GM04504 (cell line): ENCODE measurements at regions not wholly inside any gene's neighbourhood (a gene's known extent, or its start where the extent isn't known, plus 50 kb on each side); places are given as distances from the start of the nearest gene placed in this dataset.
A peak's percentile ranks its signal among the peaks of the same experiment; 100 is the strongest.
"Not testable (repeated sequence)": the region's sequence is repeated elsewhere in the genome, so short reads cannot be mapped to it uniquely, and the experiment has no call there.

Source experiments
- DNase-seq: peaks from one replicate; pipeline ENCODE4 v3.0.0-alpha.2; 2012; ENCODE audit warnings: low read depth

DNA sequence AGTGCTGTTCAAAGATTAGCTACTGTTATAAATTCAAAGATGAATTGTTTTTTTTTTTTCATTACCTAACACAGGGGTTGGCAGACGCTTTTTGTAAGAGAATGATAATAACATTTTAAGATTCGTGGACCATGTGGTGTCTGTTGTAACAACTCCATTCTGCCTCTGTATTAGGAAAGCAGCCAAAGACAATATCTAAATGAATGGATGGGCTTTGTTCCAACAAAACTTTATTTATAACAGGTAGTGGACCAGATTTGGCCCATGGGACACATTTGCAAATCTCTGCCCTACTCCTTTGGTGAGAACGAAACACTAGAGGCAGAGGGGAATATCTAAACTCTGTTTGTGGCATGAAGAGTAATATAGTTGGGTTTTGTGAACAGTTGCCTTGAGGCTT is 83.6 kb upstream of the BLID start:
- no peak for DNase-seq

DNA sequence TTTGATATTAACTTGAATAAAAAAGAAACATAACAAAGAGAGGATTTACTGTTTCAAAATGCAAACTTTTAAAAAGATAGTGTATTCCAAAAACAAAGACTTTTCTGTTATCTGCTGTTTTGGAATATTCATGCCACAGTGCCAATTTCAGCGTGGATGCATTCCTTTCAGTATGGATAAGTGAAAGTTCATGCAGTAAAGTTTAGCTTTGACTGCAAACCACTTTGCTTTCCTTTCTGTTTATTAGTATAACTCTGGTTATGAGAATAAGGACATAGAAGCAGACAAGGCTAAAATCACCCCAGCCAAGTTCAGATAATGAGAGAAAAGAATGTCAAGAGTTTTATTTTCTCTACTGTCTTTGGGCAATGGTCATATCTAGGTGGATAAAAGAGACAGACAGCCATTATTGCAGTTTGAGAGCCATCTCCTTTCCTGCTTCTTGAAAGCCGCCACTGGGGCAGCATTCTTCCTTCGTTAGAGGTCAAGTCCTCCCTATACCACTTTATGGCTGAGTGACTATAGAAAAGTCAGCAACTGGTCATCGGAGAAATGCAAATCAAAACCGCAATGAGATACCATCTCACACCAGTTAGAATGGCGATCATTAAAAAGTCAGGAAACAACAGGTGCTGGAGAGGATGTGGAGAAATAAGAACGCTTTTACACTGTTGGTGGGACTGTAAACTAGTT is 82.4 kb upstream of the BLID start:
- no peak for DNase-seq

DNA sequence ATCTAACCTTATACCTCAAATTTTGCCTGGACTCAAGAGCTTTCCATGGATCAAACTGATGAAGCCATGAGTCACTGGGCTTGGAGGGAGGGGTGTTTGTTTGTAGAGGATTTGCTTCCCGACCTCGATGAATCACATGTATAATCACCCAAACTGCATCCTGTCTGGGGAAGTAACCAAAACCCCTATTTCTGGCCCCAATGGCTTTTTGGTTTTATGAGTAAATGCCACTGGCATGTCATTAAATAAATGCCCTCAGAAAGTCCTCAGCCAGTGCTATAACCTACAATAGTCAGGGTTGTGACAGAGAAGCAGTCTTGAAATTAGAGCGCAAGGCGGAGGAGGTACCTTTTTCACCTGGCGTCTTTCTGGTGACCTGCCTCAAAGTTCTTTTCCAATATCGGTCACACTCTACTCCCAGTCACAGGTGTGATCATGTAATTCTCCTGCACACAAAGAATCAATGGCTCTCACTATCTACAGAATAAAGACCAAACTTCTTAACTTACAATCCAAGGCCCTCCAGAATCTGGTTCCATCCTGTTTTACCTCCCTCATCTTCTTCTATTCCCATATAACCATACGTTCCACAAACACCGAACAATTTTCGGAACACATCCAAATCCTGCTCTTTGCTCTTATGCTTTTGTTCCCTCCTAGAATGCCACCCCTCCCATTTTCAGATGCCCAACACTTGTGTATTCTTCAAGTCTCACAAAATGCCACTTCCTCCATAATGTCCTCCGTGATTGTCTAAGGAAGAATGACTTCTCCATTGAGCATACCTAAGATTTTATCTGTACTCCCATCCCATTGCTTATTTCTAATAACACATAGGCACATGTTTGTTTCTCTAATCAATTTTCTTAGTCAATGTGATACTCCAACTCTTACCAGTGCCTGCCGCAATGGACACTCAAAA is 81.3 kb upstream of the BLID start:
- DNase-seq: peak; percentile 94

DNA sequence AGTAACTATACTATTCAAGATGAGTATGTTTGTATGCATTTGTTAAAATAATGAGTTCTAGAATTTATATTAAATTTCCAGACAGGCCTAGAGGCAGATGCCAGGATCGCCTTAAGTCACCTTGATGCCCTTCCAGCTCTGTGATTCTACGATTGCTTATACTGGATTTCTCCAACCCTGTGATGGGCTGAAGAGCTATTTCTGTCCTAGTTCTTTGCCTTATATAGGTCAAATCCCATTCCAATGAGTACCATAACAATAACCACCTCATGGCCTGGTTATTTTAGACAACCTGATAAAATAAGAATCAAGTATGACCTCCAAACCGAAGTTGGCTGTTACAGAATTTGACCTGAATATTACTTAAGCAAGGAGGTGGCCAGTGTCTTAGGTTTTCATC is 79.8 kb upstream of the BLID start:
- DNase-seq: no peak

DNA sequence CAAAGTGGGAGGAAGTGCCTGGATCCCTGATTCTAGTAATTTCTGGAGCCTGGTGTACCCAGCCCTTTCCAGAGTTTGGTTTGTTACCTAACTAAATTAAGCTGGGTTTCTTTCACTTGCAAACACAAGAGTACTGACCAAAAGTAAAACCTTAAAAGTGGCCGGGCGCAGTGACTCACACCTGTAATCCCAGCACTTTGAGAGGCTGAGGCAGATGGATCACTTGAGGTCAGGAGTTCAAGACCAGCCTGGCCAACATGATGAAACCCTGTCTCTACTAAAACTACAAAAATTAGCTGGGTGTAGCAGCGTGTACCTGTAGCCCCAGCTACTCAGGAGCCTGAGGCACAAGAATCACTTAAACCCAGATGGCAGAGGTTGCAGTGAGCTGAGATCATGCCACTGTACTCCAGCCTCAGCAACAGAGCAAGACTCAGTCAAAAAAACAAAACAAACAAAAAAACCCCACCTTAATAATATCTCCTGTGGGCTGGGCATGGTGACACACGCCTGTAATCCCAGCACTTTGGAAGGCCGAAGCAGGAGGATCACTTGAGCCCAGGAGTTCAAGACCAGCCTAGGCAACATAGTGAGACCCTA is 78.0 kb upstream of the BLID start:
- not testable (repeated sequence) for DNase-seq

DNA sequence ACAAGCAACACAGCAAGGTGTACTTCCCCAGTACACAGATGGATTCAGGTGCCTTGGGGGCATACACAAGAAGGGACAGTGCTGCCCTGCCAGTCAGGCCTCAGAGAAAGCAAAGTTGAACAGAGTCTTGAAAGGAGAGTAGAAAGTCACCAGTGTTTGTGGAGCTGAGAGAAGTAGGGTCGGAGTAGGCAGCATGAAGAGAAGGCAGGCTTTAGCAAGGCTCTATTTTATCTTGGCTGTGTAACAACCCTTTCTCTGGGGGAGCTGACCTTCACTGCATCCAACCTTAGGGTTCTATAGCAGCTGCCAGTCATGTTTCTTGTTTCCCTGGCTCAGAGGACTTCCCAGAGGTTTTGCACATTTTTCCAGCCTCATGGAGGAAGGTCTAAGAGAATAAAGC is 77.4 kb upstream of the BLID start:
- DNase-seq: no peak

DNA sequence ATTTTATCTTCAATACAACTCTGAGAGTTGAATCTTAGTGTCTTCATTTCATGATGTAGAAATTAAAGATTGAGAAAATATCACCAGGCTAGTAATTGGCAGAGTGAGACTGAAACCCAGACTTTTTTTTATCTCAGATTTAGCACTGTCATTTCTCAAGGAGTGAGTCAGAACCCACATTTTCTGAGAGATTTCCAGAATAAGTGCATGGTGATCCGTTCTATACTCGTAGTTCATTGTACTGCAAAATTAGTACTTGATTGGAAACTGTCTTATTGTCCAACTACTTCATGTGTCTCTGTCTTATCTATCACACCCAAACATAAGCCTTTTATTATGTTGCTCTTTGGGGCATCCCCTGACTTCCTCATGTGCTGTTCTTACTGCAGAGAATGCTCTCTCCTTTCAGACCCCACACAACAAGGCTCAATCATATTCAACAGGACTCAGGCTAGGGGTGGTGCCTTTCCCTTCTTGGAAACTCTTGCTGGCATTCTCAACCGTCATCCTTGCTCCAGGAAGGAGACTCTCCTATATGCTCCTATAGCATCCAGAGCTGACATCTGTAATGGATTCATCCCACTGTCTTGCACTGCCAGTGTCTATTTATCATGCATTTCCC is 76.7 kb upstream of the BLID start:
- DNase-seq: no peak

DNA sequence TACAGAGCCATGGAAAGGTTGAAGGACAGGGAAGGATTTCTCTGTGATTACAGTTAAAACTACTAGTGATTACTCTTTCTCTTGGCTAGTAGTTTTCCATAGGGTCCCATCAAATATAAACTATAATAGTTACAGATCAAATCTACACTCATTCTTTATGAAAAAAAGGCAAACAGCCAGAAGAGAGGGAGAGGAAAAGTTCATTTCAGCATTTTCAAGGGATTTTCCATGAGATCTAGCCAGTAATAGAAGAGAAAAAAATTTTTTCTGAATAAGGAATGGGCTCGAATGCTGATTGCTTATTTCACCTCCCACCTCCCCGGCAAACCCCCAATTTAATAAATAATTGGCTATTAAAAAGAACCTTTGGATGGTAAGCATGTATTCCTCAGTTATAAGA is 74.8 kb upstream of the BLID start:
- no peak for DNase-seq

DNA sequence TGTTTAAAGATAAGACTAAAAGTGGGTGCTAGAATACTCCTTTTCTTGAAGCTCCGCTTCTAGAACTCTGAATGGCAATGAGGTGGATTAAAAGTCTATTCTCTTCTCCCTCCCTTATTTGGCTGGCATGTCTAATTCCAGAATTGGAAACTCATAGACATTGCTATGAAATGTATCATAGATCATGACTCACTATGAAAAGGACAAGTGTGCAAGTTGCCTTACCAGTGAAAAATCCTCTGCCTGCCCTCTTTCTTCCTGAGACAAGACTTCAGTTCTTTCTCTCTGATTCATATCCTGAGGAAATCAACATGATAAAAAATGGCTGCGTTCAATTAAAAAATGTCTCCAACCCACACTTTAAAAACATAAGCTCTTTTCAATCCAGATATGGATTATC is 73.2 kb upstream of the BLID start:
- DNase-seq: peak; percentile 83

DNA sequence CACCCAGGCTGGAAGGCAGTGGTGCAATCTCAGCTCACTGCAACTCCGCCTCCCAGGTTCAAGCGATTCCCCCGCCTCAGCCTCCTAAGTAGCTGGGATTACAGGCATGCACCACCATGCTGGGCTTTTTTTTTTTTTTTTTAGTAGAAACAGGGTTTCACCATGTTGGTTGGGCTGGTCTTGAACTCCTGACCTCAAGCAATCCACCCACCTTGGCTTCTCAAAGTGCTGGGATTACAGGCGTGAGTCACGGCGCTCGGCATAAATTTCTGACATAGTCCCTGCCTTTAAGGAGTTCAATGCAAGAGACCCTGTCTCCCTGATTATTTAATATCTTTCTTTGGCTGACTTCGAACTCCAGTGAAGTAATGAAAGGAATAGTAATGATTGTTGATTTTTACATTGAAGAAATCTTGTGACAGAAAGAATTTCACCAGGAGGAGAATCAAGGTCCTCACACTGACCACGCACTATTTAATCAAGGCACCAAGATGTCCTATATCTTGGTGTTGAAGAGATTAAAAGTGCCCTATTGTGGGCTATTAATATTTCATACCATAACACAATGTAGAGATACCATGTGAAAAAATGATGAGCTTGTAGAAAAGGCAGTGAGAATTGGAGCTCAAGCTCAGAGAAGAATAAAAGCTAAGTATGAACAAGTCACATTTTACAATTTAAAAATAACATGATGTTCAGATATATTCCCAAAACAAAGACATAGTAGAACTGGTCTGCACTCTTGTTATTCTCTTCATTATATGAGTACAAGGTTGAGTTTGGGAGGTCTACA is 71.6 kb upstream of the BLID start:
- no peak for DNase-seq

DNA sequence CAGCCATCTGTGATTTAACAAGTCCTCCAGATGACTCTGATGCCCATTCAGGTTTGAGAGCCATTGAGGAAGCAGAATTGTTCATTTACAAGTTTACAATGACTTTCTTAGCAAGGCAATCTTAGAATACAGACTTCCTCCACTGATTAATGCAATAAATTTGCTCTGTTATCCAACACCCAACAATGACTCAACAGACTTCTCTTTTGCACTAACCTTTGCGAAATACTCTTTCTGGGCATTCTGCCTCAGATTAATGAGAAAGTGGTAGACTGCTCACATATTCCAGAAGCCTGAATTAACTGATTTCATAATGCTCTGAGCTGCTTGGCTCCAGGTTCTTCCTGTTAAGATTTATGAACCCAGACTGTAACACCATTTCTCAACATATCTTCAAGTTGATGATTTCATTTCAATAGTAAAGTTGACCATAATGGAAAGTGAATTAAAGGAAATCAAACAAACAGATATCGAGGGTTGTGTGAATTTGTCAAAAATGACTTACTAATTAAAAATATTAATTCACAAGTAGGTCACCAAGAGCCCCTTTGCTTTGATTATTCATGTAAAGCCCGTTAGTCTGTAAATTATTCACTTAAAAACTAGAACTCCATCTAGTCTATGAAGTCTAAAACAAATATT is 70.5 kb upstream of the BLID start:
- DNase-seq: peak; percentile 97

DNA sequence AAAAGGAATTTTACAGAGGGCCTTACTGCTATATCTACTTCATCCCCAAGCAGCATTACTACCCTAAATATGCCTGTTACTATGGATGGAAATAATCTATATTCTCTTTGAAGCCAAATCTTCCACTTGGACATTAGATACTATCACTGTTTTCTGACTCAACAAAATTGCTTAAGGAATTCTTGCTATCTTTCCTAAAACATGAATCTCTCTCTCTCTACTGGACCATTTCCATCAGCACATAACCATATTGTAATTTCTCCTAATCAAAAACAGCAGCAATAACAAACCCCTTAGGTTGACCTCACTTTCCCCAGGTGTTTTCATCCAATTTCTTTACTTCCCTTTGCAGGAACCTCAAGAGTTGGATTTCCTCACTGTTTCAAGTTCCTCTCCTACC is 67.9 kb upstream of the BLID start:
- DNase-seq: no peak

DNA sequence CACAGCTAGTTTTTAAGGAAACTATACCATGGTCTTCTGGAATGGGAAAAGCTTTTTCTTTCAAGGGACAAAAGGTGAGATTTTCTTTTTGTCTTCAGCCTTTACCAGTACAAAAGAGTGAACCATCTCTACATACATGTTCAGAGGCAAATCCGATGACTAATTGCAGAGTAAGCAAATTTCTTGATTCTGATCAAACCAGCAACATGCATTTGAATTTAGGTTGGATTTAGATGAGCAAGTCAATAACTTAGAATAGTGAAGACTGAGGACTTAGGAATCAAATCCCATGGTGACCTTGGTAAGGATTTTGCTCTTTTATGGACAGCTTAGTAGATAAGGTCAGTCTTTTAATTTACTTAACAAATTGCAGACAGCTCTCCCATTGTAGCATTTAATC is 65.9 kb upstream of the BLID start:
- DNase-seq: no peak

DNA sequence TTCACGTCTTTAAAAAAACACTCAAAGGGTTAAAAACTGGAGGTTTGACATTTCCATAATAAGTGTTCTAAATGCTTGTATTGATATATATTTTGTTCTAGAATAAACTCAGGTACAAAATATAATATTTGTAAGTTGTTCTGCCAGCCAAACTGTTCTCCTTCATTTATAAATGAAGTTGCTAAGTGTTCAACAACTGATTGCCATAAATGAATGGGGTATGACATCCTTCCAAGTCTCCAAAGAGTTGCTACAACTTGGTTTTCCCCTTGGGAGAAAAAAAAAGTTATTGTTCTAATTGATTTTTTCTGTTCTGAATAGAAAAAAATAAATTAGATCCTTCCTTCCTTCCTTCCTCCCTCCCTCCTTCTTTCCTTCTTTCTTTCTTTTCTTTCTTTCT is 65.4 kb upstream of the BLID start:
- no peak for DNase-seq

DNA sequence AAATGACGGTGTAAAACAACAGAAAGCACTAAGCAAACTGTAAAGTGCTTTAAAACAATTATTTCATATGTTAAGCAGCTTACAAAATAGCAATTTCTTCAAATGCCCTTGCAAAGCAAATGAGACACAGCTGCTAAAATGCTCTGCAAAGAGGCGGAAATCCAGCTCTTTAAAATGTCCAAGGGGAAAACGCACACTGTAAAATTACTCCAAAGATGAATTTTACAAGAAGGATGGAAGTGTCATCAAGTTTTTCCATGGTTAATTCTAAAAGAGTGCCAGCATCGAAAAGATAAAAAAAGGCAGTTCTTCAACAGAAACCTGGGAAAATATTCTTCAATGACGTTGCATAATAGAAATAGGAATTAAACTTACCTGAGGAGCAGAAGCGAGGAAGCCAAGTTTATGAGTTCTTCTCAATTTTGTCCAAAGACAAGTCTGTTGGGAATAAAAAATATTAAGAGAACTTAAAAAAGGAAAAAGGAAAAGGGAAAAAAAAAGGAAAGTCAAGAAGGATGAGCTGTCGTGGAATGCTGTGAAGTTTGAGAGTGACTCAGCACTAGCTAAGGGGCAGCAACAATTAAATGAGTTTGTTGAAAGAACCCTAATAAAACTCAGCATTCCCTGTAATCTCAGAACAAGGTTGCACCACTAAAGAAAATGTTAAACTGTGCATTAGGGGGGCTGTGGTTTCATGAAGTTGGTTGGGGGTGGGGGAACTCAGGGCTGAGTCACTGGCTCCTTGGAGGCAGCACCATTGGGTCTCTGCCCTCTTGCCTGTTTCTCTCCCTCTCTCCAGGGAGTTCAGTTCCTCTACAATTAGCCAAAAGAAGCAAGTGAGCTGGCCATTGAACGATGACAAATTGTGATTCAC is 64.2 kb upstream of the BLID start:
- peak; percentile 97 for DNase-seq

DNA sequence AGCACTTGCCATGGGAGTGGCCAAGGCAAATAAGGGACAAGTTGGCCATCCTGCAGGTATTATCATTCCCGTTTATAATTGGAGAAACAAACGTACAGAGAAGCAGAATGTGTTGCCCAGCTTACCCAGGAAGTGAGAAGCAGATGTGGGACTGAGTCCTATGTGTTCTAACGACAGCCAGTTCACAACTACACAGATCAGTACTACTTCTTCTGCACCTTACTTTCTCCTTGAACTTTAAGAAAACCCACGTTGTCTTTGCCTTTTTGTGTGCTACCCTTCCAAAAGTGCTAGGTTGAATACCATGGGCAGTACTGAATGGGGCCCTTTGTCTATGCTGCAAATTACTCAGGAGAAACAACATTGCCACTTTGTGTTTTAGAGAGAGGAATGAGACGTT is 62.8 kb upstream of the BLID start:
- DNase-seq: no peak

DNA sequence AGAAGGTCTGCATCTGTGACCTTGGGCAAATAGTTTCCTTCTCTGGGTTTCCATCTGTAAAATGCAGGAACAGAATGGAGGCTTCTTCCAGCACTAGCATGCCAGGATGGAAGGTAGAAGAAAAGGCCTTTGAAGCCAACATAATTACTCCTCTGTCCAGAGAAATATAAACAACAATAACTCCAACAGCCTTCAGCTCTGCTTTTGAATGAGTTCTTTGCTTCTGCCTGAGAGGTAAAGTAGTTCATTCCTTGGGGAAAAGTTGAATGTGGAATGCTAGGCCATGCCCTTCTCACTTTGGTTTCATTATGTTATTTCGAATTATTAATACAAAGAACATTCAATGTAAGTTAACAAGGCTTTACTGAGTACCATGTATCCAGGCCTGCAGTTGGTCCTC is 61.2 kb upstream of the BLID start:
- no peak for DNase-seq

DNA sequence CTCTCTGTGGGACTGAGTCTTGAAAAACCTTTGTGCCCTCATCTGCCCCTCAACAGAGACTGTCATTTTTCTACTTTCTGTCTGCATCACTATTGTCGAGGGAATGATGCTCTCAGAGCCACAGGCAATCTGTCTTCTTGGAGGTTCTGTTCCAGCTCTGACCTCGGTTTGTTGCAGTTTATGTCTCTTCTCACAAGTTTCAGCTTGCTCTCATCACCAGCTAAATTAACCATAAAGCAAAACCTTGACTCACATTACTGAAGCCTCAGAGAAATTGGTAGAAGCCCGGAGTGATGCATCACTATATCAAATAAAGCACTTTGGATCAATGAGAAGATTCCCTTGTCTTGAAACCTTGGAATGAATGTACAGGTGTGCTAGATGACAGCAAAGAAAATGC is 60.6 kb upstream of the BLID start:
- no peak for DNase-seq

DNA sequence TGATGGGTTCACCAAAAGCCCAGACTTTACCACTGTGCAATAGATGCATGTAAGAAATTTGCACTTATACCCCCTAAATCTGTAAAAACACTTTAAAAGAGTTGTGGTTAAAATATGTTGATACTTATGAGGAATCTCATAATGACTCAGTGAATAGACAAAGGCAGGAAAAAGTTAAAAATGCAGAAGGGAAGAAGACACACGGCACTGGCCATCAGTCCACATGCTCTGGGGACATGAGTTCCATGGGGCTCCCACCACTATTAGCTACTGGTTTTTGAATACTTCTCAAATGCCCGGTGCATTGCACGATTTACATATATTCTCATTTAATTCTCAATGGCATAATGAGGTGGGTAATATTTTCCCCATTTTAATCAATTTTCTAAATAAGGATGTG is 59.3 kb upstream of the BLID start:
- no peak for DNase-seq

DNA sequence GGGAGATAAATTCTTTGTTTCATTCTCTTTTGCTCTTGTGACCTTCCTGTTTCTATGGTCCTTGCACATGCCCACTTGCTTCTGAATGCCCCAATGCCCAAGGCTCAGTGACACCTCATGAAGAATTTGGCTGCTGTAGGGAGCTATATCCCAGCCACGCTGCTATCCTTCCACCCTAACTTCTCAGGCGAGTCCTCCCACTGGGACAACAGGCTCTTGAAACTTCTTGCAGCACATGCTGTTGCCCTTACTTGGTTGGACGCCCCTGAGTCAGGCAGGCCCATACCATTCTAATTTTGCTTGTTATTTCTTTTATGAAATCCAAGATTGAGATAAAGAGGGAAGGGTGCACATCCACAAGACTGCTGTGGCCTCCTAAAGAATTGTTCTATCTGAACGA is 57.6 kb upstream of the BLID start:
- no peak for DNase-seq

DNA sequence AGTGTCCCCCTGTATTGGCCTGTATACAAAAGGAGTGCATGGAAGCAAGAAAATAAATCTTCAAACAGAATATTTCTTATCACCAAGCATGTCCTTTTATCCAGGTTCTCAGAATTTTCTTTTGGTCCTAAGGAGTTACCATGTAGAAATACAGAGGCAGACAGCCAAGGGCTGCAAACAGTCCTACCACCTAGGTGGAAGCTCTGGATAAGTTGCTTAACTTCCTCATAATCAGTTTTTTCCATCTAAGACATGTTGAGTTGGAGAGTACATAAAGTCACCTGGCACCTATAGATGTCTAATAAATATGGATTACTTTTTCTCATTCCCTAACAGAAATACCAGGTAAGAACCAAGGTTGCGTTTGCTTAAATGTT is 57.0 kb upstream of the BLID start:
- no peak for DNase-seq
